PC-9 (cell line): ENCODE measurements at regions not wholly inside any gene's neighbourhood (a gene's known extent, or its start where the extent isn't known, plus 50 kb on each side); places are given as distances from the start of the nearest gene placed in this dataset.
"Not testable (repeated sequence)": the region's sequence is repeated elsewhere in the genome, so short reads cannot be mapped to it uniquely, and the experiment has no call there.

Source experiments
- BruUV-seq: library from RNA; stranded (reverse); fragments of 400-500 nt; replicated peaks from 2 replicates; lab custom pipeline; 2021; lab: Mats Ljungman, UMichigan
- CTCF ChIA-PET: fragments of 300-600 bp; sonication (Branson Sonifier 250); formaldehyde crosslinking; loops from one replicate; lab custom pipeline; 2022; ENCODE audit warnings: antibody characterized with exemption; lab: Charles Lee
- POLR2A ChIA-PET: fragments of 300-600 bp; sonication (Branson Sonifier 250); formaldehyde crosslinking; loops from one replicate; lab custom pipeline; 2022; ENCODE audit warnings: antibody characterized with exemption; ENCODE audit not compliant: unreplicated experiment; lab: Charles Lee
- DNase-seq, 2 experiments: peaks; one replicate each; pipeline versions ENCODE4 v3.0.0 to v3.0.0-alpha.2; 2015 to 2022; ENCODE audit warnings: mixed read lengths in 1 of 2
- H2AFZ ChIP-seq: fragments of 200-600 bp; sonication (generic); 2 replicates; pipeline ENCODE4 v1.8.1; 2017; ENCODE audit warnings: antibody characterized with exemption
- H3F3A ChIP-seq: fragments of 200-600 bp; sonication (generic); 2 replicates; pipeline ENCODE4 v1.8.1; 2017; ENCODE audit warnings: antibody characterized with exemption, mild to moderate bottlenecking, low read depth; ENCODE audit not compliant: insufficient read depth
- H3K27ac ChIP-seq: fragments of 200-600 bp; sonication (generic); 2 replicates; pipeline ENCODE4 v1.6.1; 2016; ENCODE audit warnings: mixed run types
- H3K27me3 ChIP-seq: fragments of 200-600 bp; sonication (generic); 2 replicates; pipeline ENCODE4 v1.6.1; 2016; ENCODE audit warnings: low read depth, mixed run types; ENCODE audit not compliant: insufficient read depth
- H3K36me3 ChIP-seq: fragments of 200-600 bp; sonication (generic); 2 replicates; pipeline ENCODE4 v1.6.1; 2016; ENCODE audit warnings: low read depth, mixed run types
- H3K4me1 ChIP-seq: fragments of 200-600 bp; sonication (generic); replicated peaks from 2 replicates; pipeline ENCODE4 v1.6.1; 2016; ENCODE audit warnings: mixed run types; ENCODE audit not compliant: insufficient read depth
- H3K4me2 ChIP-seq: fragments of 200-600 bp; sonication (generic); 2 replicates; pipeline ENCODE4 v1.6.1; 2017; ENCODE audit warnings: mixed run types
- H3K4me3 ChIP-seq: fragments of 200-600 bp; sonication (generic); 2 replicates; pipeline ENCODE4 v1.6.1; 2016; ENCODE audit warnings: mixed run types
- H3K79me2 ChIP-seq: fragments of 200-600 bp; sonication (generic); 2 replicates; pipeline ENCODE4 v1.6.1; 2017; ENCODE audit warnings: low read depth, mixed run types
- H3K9me2 ChIP-seq: fragments of 200-600 bp; sonication (generic); 2 replicates; pipeline ENCODE4 v1.8.1; 2017; ENCODE audit warnings: mild to moderate bottlenecking; ENCODE audit not compliant: insufficient read depth
- H3K9me3 ChIP-seq: fragments of 200-600 bp; sonication (generic); 2 replicates; pipeline ENCODE4 v1.8.1; 2016; ENCODE audit warnings: low read depth; ENCODE audit not compliant: insufficient read depth
- H4K20me1 ChIP-seq: fragments of 200-600 bp; sonication (generic); 2 replicates; pipeline ENCODE4 v1.8.1; 2017; ENCODE audit not compliant: insufficient read depth
- EZH2 ChIP-seq: fragments of 200-600 bp; sonication (generic); IDR thresholded peaks from 2 replicates; pipeline ENCODE4 v1.8.0; 2017; ENCODE audit warnings: antibody characterized with exemption, low read depth
- intact Hi-C: fragments of 100-400 bp; cut with micrococcal nuclease; formaldehyde crosslinking; loops from one replicate; pipeline ENCODE4 v1.10.0; 2022; ENCODE audit not compliant: unreplicated experiment
- TF ChIP-seq, protein P1 (sequence below): fragments of 200-600 bp; sonication (generic); conservative IDR thresholded peaks from 2 replicates; pipeline ENCODE4 v1.6.1; 2017; ENCODE audit warnings: mixed run types, antibody characterized with exemption, mild to moderate bottlenecking, moderate library complexity

DNA sequence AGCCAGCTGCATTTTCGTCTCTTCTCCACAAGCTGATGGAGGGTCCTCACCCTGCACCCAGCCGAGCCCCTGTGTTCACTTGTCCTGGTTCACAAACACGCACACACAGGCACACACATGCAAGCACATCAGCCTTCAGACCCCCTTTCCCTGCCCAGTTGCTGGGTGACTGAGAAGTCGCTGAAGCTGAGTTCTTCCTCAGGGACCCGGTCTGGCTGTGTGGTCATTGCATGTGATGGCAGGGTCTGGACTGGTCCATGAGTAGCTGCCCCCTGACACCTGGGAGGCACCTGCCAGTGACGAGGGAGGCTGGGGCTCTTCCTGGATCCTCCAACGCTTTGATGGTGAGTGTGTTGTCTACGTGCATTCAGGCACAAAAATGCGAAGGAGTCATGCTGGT is 546.1 kb upstream of the SALL3 start:
- intact Hi-C loops, result no loop called here
- ChIA-PET CTCF (no interaction called here), POLR2A (no interaction called here)
- Histone ChIP-seq H3K4me2 (no peak overlapping the region), H2AFZ (no peak overlapping the region), H3K9me2 (no peaks in the 10 kb centered on the region), H3K27ac (no peak overlapping the region), H3K27me3 (peaks cover 56% of the 10 kb centered on the region), H3F3A (no peaks in the 10 kb centered on the region), H4K20me1 (no peaks in the 10 kb centered on the region), H3K4me3 (no peak overlapping the region), H3K36me3 (no peaks in the 10 kb centered on the region), H3K79me2 (no peaks in the 10 kb centered on the region), H3K9me3 (no peaks in the 10 kb centered on the region), H3K4me1 (no peaks in the 10 kb centered on the region)
- no peak for DNase-seq
- no TSS peak for BruUV-seq
- no peak for TF ChIP-seq EZH2
- TF ChIP-seq, protein P1, sequence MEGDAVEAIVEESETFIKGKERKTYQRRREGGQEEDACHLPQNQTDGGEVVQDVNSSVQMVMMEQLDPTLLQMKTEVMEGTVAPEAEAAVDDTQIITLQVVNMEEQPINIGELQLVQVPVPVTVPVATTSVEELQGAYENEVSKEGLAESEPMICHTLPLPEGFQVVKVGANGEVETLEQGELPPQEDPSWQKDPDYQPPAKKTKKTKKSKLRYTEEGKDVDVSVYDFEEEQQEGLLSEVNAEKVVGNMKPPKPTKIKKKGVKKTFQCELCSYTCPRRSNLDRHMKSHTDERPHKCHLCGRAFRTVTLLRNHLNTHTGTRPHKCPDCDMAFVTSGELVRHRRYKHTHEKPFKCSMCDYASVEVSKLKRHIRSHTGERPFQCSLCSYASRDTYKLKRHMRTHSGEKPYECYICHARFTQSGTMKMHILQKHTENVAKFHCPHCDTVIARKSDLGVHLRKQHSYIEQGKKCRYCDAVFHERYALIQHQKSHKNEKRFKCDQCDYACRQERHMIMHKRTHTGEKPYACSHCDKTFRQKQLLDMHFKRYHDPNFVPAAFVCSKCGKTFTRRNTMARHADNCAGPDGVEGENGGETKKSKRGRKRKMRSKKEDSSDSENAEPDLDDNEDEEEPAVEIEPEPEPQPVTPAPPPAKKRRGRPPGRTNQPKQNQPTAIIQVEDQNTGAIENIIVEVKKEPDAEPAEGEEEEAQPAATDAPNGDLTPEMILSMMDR, result no peak

DNA sequence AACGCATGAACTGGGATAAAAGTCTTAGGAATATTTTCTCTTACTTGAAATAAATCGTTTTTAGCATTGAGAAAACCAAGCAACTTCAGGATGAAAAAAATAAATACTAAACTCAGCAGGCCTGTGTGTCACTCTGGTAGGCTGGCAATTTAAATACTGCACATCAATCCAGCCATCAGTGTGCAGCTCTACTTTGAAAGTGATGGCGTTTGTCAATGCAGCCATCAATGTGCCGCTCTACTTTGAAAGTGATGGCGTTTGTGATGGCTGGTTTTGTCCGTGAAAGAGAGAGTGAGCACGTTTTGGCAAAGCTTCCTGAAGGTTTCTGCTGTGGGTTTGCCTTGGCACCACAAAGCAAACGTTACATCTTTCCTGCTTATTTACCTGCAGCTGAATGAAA is 543.5 kb upstream of the SALL3 start:
- H3K4me1 ChIP-seq, result no peaks in the 10 kb centered on the region
- no peaks in the 10 kb centered on the region for H3F3A ChIP-seq
- no peak overlapping the region for H3K4me3 ChIP-seq
- ChIA-PET CTCF (no interaction called here), POLR2A (no interaction called here)
- no TSS peak for BruUV-seq
- peaks cover 45% of the 10 kb centered on the region for H3K27me3 ChIP-seq
- no peaks in the 10 kb centered on the region for H3K9me3 ChIP-seq
- TF ChIP-seq, protein P1, result no peak
- no peak for TF ChIP-seq EZH2
- no peak overlapping the region for H2AFZ ChIP-seq
- intact Hi-C loops, result no loop called here
- no peak for DNase-seq
- no peak overlapping the region for H3K27ac ChIP-seq
- no peaks in the 10 kb centered on the region for H3K9me2 ChIP-seq
- no peaks in the 10 kb centered on the region for H3K36me3 ChIP-seq
- no peaks in the 10 kb centered on the region for H3K79me2 ChIP-seq
- no peaks in the 10 kb centered on the region for H4K20me1 ChIP-seq
- H3K4me2 ChIP-seq, result no peak overlapping the region

DNA sequence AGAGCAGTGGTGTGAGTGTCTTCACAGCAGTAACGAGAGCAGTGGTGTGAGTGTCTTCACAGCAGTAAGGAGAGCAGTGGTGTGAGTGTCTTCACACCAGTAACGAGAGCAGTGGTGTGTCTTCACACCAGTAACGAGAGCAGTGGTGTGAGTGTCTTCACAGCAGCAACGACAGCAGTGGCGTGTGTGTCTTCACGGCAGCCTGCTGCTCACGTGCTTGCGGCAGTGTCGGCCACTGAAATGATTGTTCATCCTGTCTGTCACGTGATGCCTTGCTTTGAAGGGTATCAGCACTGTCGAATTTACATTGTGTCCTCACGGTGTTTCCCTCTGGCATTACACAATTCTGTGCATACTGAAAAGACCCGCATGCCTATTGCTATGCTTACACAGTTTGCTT is 541.4 kb upstream of the SALL3 start:
- H3K79me2 ChIP-seq, H3K4me2 ChIP-seq, H2AFZ ChIP-seq, DNase-seq, H3K9me2 ChIP-seq, H3K27ac ChIP-seq, H3K4me3 ChIP-seq, POLR2A ChIA-PET, CTCF ChIA-PET, H3F3A ChIP-seq, H4K20me1 ChIP-seq, H3K4me1 ChIP-seq, BruUV-seq, intact Hi-C loops, H3K36me3 ChIP-seq, H3K9me3 ChIP-seq: not testable (repeated sequence)
- peaks cover 24% of the 10 kb centered on the region; the same call in 1 of the 2 replicates for H3K27me3 ChIP-seq

DNA sequence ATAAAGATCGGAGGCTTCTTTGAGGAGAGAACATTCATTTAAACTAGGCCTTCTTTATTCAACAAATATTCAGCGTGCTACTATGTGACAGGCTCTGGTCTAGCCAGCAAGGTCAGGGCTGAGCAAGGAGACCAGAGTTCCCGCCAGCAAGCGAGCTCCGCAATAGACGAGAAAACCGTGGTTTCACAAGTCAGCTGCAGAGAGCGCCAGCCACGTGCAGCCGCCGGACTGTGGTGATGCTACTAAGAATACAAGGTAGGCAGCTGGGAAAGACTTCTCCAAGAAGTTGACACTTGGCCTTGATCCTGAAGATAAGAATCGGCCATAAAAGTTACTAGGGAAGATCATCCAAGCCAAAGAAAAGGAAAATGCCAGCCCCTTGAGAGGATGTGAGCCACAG is 533.7 kb upstream of the SALL3 start:
- Histone ChIP-seq H3K9me2 (no peaks in the 10 kb centered on the region), H3K9me3 (no peaks in the 10 kb centered on the region), H3K27ac (no peak overlapping the region), H3K27me3 (peaks cover 8% of the 10 kb centered on the region; the same call in 1 of the 2 replicates), H3K36me3 (no peaks in the 10 kb centered on the region), H3K4me1 (no peaks in the 10 kb centered on the region), H3K4me2 (no peak overlapping the region), H3K4me3 (no peak overlapping the region), H3K79me2 (no peaks in the 10 kb centered on the region), H4K20me1 (no peaks in the 10 kb centered on the region), H3F3A (peaks cover 5% of the 10 kb centered on the region; the same call in 1 of the 2 replicates), H2AFZ (no peak overlapping the region)
- POLR2A ChIA-PET, result no interaction called here
- DNase-seq, result no peak
- CTCF ChIA-PET, result no interaction called here
- intact Hi-C loops, result no loop called here
- no peak for TF ChIP-seq EZH2
- TF ChIP-seq, protein P1, result no peak
- BruUV-seq, result no TSS peak
